Activated CD8-positive, alpha-beta memory T cell treated with anti-CD3 and anti-CD28 coated beads, Interleukin-2, amount 10 ng/mL, durations not matched to agents 7 days and 5 days (primary cell): ENCODE measurements at regions not wholly inside any gene's neighbourhood (a gene's known extent, or its start where the extent isn't known, plus 50 kb on each side); places are given as distances from the start of the nearest gene placed in this dataset.
"Not testable (repeated sequence)": the region's sequence is repeated elsewhere in the genome, so short reads cannot be mapped to it uniquely, and the experiment has no call there.

Source experiments
- ATAC-seq: fragments of 150-1000 bp; cut with Tn5 transposase; one replicate; pipeline ENCODE4 v1.10.0; 2021; ENCODE audit warnings: moderate library complexity
- CTCF ChIA-PET: fragments of 350-600 bp; sonication (Branson Sonifier 250); formaldehyde crosslinking; loops from one replicate; lab custom pipeline; 2021; ENCODE audit warnings: antibody characterized with exemption; lab: Charles Lee
- DNase-seq: peaks from one replicate; pipeline ENCODE4 v3.0.0-alpha.2; 2020
- H3K27ac Mint-ChIP-seq: one replicate; pipeline ENCODE4 v1.8.0; 2021; ENCODE audit warnings: mild to moderate bottlenecking, mixed read lengths
- H3K27me3 Mint-ChIP-seq: one replicate; pipeline ENCODE4 v1.8.0; 2021; ENCODE audit warnings: mixed read lengths
- H3K36me3 Mint-ChIP-seq: one replicate; pipeline ENCODE4 v1.8.0; 2021; ENCODE audit warnings: mild to moderate bottlenecking, mixed read lengths
- H3K4me1 Mint-ChIP-seq: one replicate; pipeline ENCODE4 v1.8.0; 2021; ENCODE audit warnings: mixed read lengths
- H3K4me3 Mint-ChIP-seq: one replicate; pipeline ENCODE4 v1.8.0; 2021; ENCODE audit warnings: mild to moderate bottlenecking, moderate library complexity, mixed read lengths
- H3K9me3 Mint-ChIP-seq: one replicate; pipeline ENCODE4 v1.8.0; 2022; ENCODE audit warnings: low read depth, mixed read lengths

GRCh38 chr13:54241719-54242118 is 1213.1 kb downstream of the OLFM4 start:
- Mint-ChIP-seq H3K36me3 (no peaks in the 10 kb centered on the region), H3K4me1 (no peaks in the 10 kb centered on the region), H3K4me3 (no peak overlapping the region), H3K9me3 (peaks cover 5% of the 10 kb centered on the region), H3K27ac (no peak overlapping the region), H3K27me3 (no peaks in the 10 kb centered on the region)
- no peak for ATAC-seq
- no peak for DNase-seq
- CTCF ChIA-PET, result no interaction called here

GRCh38 chr13:54248306-54248705 is 1219.7 kb downstream of the OLFM4 start:
- ATAC-seq, result no peak
- H3K27me3 Mint-ChIP-seq, result no peaks in the 10 kb centered on the region
- H3K9me3 Mint-ChIP-seq, result peaks cover 16% of the 10 kb centered on the region

DNA sequence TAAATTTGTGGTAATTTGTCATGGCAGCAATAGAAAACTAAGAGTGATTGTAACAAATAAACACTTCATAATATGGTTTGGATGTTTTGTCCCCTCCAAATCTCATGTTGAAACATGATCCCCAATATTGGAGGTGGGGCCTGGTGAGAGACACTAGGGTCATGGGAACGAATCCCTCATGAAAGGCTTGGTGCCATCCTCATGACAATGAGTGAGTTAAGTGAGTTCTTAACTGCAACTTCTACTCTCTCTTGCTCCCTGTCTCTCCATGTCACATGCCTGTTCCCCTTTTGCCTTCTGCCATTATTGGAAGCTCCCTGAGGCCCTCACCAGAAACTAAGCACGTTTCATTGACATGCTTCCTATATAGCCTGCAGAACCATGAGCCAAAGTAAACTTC is 1233.2 kb downstream of the OLFM4 start:
- H3K4me1 Mint-ChIP-seq, result no peaks in the 10 kb centered on the region
- H3K27me3 Mint-ChIP-seq, result no peaks in the 10 kb centered on the region
- ATAC-seq (no peak), DNase-seq (no peak)
- peaks cover 7% of the 10 kb centered on the region for H3K9me3 Mint-ChIP-seq
- H3K36me3 Mint-ChIP-seq, result no peaks in the 10 kb centered on the region
- no peak overlapping the region for H3K4me3 Mint-ChIP-seq
- no peak overlapping the region for H3K27ac Mint-ChIP-seq
- CTCF ChIA-PET, result no interaction called here

More at GRCh38 chr13:54248306-54248705, 1219.7 kb downstream of the OLFM4 start:
- Mint-ChIP-seq H3K4me3 (no peak overlapping the region), H3K36me3 (no peaks in the 10 kb centered on the region), H3K4me1 (no peaks in the 10 kb centered on the region), H3K27ac (no peak overlapping the region)
- CTCF ChIA-PET, result no interaction called here
- no peak for DNase-seq

GRCh38 chr13:54263868-54264267 is 1235.3 kb downstream of the OLFM4 start:
- CTCF ChIA-PET, result no interaction called here
- H3K4me3 Mint-ChIP-seq, result no peak overlapping the region
- no peaks in the 10 kb centered on the region for H3K4me1 Mint-ChIP-seq
- H3K36me3 Mint-ChIP-seq, result no peaks in the 10 kb centered on the region
- H3K9me3 Mint-ChIP-seq, result peaks cover 8% of the 10 kb centered on the region
- no peak overlapping the region for H3K27ac Mint-ChIP-seq
- ATAC-seq, result no peak
- DNase-seq, result no peak
- no peaks in the 10 kb centered on the region for H3K27me3 Mint-ChIP-seq

DNA sequence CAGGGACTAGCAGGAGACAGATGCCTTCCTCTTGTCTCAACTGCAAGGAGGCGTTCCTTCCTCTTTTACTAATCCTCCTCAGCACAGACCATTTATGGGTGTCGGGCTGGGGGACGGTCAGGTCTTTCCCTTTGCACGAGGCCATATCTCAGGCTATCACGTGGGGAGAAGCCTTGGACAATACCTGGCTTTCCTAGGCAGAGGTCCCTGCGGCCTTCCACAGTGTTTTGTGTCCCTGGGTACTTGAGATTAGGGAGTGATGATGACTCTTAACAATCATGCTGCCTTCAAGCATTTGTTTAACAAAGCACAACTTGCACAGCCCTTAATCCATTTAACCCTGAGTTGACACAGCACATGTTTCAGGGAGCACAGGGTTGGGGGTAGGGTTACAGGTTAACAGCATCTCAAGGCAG is 1238.6 kb downstream of the OLFM4 start:
- CTCF ChIA-PET, H3K36me3 Mint-ChIP-seq, H3K4me3 Mint-ChIP-seq, H3K4me1 Mint-ChIP-seq, H3K27me3 Mint-ChIP-seq, ATAC-seq, H3K27ac Mint-ChIP-seq, DNase-seq: not testable (repeated sequence)
- peaks cover 13% of the 10 kb centered on the region for H3K9me3 Mint-ChIP-seq

DNA sequence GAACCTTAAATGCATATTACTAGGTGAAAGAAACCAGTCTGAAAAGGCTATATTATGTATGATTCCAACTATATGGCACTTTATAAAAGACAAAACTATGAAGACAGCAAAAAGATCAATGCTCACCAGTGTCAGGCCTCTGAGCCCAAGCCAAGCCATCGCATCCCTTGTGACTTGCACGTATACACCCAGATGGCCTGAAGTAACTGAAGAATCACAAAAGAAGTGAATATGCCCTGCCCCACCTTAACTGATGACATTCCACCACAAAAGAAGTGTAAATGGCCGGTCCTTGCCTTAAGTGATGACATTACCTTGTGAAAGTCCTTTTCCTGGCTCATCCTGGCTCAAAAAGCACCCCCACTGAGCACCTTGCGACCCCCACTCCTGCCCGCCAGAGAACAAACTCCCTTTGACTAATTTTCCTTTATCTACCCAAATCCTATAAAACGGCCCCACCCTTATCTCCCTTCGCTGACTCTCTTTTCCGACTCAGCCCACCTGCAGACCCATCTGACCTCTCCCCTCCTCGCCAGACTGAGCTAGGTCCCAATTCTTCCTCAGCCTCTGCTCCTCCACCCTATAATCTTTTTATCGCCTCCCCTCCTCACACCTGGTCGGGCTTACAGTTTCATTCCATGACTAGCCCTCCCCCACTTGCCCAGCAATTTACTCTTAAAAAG is 1239.5 kb downstream of the OLFM4 start:
- H3K27me3 Mint-ChIP-seq, H3K4me3 Mint-ChIP-seq, DNase-seq, H3K36me3 Mint-ChIP-seq, CTCF ChIA-PET, H3K4me1 Mint-ChIP-seq, H3K27ac Mint-ChIP-seq, ATAC-seq: not testable (repeated sequence)
- H3K9me3 Mint-ChIP-seq, result peaks cover 13% of the 10 kb centered on the region

DNA sequence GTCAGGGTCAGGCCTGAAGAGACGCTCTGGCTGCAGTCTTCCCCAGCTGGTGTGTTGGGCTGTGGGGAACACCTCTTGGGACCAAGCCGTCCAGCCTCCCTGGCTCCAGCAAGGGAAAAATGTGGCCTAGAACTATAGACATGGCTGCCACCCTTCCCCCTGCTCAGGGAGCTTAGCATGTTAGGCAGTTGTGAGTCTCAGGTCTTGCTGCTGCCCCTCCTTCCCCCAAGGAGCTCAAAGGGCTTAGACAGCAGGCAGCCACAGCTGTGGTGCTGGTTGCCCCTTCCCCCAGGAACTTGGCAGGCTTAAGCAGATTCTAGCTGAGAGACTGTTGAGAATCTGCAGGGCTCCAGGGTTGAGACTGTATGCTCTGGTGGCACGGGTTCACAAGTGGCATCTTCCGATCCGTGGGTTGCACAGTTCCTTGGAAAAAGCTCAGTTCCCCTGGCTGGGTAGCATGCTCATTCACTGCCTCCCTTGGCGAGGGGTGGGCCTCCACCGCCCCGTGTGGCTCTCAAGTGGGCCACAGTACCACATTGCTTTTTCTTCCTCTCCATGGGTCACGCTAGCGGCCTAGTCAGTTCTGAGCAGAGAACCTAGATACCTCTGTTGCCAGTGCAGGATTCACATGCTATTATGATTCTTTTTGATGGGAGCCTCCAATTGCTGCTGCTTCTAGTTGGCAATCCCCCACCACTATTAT is 1258.6 kb downstream of the OLFM4 start:
- Mint-ChIP-seq H3K36me3 (no peaks in the 10 kb centered on the region), H3K4me1 (no peaks in the 10 kb centered on the region), H3K27ac (no peak overlapping the region), H3K27me3 (no peaks in the 10 kb centered on the region), H3K9me3 (peaks cover 18% of the 10 kb centered on the region), H3K4me3 (no peak overlapping the region)
- DNase-seq (no peak), ATAC-seq (no peak)
- CTCF ChIA-PET, result no interaction called here

GRCh38 chr13:54301085-54301484 is 1272.5 kb downstream of the OLFM4 start:
- Mint-ChIP-seq H3K27ac (no peak overlapping the region), H3K9me3 (peaks cover 9% of the 10 kb centered on the region), H3K4me1 (no peaks in the 10 kb centered on the region), H3K36me3 (no peaks in the 10 kb centered on the region), H3K27me3 (no peaks in the 10 kb centered on the region), H3K4me3 (no peak overlapping the region)
- no peak for DNase-seq
- ATAC-seq, result no peak
- CTCF ChIA-PET, result no interaction called here

GRCh38 chr13:54305377-54305776 is 1276.8 kb downstream of the OLFM4 start:
- CTCF ChIA-PET, result no interaction called here
- no peak overlapping the region for H3K4me3 Mint-ChIP-seq
- DNase-seq, result no peak
- no peak overlapping the region for H3K27ac Mint-ChIP-seq
- peaks cover 7% of the 10 kb centered on the region for H3K9me3 Mint-ChIP-seq
- H3K27me3 Mint-ChIP-seq, result no peaks in the 10 kb centered on the region
- H3K36me3 Mint-ChIP-seq, result no peaks in the 10 kb centered on the region
- no peak for ATAC-seq
- H3K4me1 Mint-ChIP-seq, result no peaks in the 10 kb centered on the region

GRCh38 chr13:54312885-54313284 is 1284.3 kb downstream of the OLFM4 start:
- Mint-ChIP-seq H3K4me1 (no peaks in the 10 kb centered on the region), H3K27me3 (no peaks in the 10 kb centered on the region)

DNA sequence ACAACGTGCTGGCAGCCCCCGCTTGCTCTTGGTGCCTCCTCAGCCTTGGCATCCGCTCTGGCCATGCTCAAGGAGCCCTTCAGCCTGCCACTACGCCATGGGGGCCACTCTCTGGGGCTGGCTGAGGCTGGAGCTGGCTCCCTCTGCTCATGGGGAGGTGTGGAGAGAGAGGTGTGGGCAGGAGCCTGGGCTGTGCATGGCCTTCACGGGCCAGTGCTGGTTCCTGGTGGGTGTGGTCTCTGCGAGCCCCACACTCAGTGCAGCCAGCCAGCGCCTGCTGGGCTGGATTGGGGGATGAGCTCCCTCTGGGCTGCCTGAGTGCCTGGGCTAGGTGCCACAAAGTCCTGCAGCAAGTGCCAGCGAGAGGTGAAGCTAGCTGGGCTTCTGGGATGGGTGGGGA is 1289.1 kb downstream of the OLFM4 start:
- ATAC-seq (no peak), DNase-seq (no peak)
- CTCF ChIA-PET, result no interaction called here
- H3K9me3 Mint-ChIP-seq, result peaks cover 11% of the 10 kb centered on the region
- H3K27ac Mint-ChIP-seq, result no peak overlapping the region
- H3K36me3 Mint-ChIP-seq, result no peaks in the 10 kb centered on the region
- no peaks in the 10 kb centered on the region for H3K27me3 Mint-ChIP-seq
- H3K4me1 Mint-ChIP-seq, result no peaks in the 10 kb centered on the region
- no peak overlapping the region for H3K4me3 Mint-ChIP-seq

More at GRCh38 chr13:54312885-54313284, 1284.3 kb downstream of the OLFM4 start:
- no peak for DNase-seq
- no peak overlapping the region for H3K4me3 Mint-ChIP-seq
- CTCF ChIA-PET, result no interaction called here
- H3K36me3 Mint-ChIP-seq, result no peaks in the 10 kb centered on the region
- ATAC-seq, result no peak
- peaks cover 7% of the 10 kb centered on the region for H3K9me3 Mint-ChIP-seq
- H3K27ac Mint-ChIP-seq, result no peak overlapping the region

GRCh38 chr13:54337540-54337939 is 1308.9 kb downstream of the OLFM4 start:
- DNase-seq (no peak), ATAC-seq (no peak)
- H3K36me3 Mint-ChIP-seq, result no peaks in the 10 kb centered on the region
- H3K4me1 Mint-ChIP-seq, result no peaks in the 10 kb centered on the region
- no peak overlapping the region for H3K4me3 Mint-ChIP-seq
- no peak overlapping the region for H3K27ac Mint-ChIP-seq
- H3K9me3 Mint-ChIP-seq, result peaks cover 11% of the 10 kb centered on the region
- H3K27me3 Mint-ChIP-seq, result no peaks in the 10 kb centered on the region
- CTCF ChIA-PET, result no interaction called here

DNA sequence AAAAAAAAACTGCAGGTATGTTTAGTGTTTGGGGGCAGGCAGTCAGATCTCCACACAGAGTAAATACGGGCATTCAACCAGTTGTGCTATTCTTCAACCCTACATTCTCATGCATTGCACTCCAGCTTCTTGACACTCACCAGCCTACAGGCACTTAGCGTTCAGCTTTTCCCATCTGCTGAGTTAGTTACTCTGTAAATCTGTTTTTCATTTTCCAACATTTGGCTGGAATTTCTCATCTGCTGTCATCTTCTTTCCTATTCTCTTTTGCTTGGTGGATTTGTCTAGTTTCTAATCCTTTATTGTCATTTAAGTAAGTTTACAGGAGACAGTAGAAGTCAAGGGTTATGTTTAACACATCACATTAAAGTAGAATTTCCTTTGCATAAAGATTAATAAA is 1318.9 kb downstream of the OLFM4 start:
- ATAC-seq, result no peak
- no peak for DNase-seq
- no peaks in the 10 kb centered on the region for H3K27me3 Mint-ChIP-seq
- H3K4me1 Mint-ChIP-seq, result no peaks in the 10 kb centered on the region
- CTCF ChIA-PET, result no interaction called here
- no peaks in the 10 kb centered on the region for H3K36me3 Mint-ChIP-seq
- no peak overlapping the region for H3K27ac Mint-ChIP-seq
- peaks cover 13% of the 10 kb centered on the region for H3K9me3 Mint-ChIP-seq
- no peak overlapping the region for H3K4me3 Mint-ChIP-seq

DNA sequence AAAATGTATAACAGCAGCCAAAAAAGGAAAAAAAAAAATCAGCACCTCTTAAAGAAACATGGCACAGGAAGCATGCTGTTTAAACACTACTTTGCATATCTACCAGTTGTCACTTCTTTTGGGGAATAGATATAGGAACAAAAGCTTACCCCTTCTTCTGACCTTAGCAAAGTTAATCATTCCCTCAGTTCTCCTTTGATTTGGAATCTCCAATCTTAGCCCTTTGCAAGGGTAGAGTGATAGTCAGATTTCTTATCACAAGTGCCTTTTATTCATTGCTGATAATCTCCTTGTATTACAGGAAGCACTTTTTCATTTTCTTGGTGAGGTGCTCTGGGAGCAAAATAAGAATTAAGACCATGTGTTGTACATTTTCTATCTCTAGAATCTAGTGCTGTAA is 1327.6 kb downstream of the OLFM4 start:
- CTCF ChIA-PET, result no interaction called here
- H3K27ac Mint-ChIP-seq, result no peak overlapping the region
- H3K4me1 Mint-ChIP-seq, result no peaks in the 10 kb centered on the region
- H3K27me3 Mint-ChIP-seq, result no peaks in the 10 kb centered on the region
- H3K9me3 Mint-ChIP-seq, result peaks cover 5% of the 10 kb centered on the region
- no peaks in the 10 kb centered on the region for H3K36me3 Mint-ChIP-seq
- H3K4me3 Mint-ChIP-seq, result no peak overlapping the region
- ATAC-seq (no peak), DNase-seq (no peak)
